PC-9 (cell line): ENCODE measurements at regions not wholly inside any gene's neighbourhood (a gene's known extent, or its start where the extent isn't known, plus 50 kb on each side); places are given as distances from the start of the nearest gene placed in this dataset.
A peak's percentile ranks its signal among the peaks of the same experiment; 100 is the strongest.

ENCODE experiments used
- BruUV-seq: library from RNA; stranded (reverse); fragments of 400-500 nt; replicated peaks from 2 replicates; lab custom pipeline; 2021; lab: Mats Ljungman, UMichigan
- CTCF ChIA-PET: fragments of 300-600 bp; sonication (Branson Sonifier 250); formaldehyde crosslinking; loops from one replicate; lab custom pipeline; 2022; ENCODE audit warnings: antibody characterized with exemption; lab: Charles Lee
- POLR2A ChIA-PET: fragments of 300-600 bp; sonication (Branson Sonifier 250); formaldehyde crosslinking; loops from one replicate; lab custom pipeline; 2022; ENCODE audit warnings: antibody characterized with exemption; ENCODE audit not compliant: unreplicated experiment; lab: Charles Lee
- DNase-seq, 2 experiments: peaks; one replicate each; pipeline versions ENCODE4 v3.0.0 to v3.0.0-alpha.2; 2015 to 2022; ENCODE audit warnings: mixed read lengths in 1 of 2
- H2AFZ ChIP-seq: fragments of 200-600 bp; sonication (generic); 2 replicates; pipeline ENCODE4 v1.8.1; 2017; ENCODE audit warnings: antibody characterized with exemption
- H3F3A ChIP-seq: fragments of 200-600 bp; sonication (generic); 2 replicates; pipeline ENCODE4 v1.8.1; 2017; ENCODE audit warnings: antibody characterized with exemption, mild to moderate bottlenecking, low read depth; ENCODE audit not compliant: insufficient read depth
- H3K27ac ChIP-seq: fragments of 200-600 bp; sonication (generic); 2 replicates; pipeline ENCODE4 v1.6.1; 2016; ENCODE audit warnings: mixed run types
- H3K27me3 ChIP-seq: fragments of 200-600 bp; sonication (generic); 2 replicates; pipeline ENCODE4 v1.6.1; 2016; ENCODE audit warnings: low read depth, mixed run types; ENCODE audit not compliant: insufficient read depth
- H3K36me3 ChIP-seq: fragments of 200-600 bp; sonication (generic); 2 replicates; pipeline ENCODE4 v1.6.1; 2016; ENCODE audit warnings: low read depth, mixed run types
- H3K4me1 ChIP-seq: fragments of 200-600 bp; sonication (generic); replicated peaks from 2 replicates; pipeline ENCODE4 v1.6.1; 2016; ENCODE audit warnings: mixed run types; ENCODE audit not compliant: insufficient read depth
- H3K4me2 ChIP-seq: fragments of 200-600 bp; sonication (generic); 2 replicates; pipeline ENCODE4 v1.6.1; 2017; ENCODE audit warnings: mixed run types
- H3K4me3 ChIP-seq: fragments of 200-600 bp; sonication (generic); 2 replicates; pipeline ENCODE4 v1.6.1; 2016; ENCODE audit warnings: mixed run types
- H3K79me2 ChIP-seq: fragments of 200-600 bp; sonication (generic); 2 replicates; pipeline ENCODE4 v1.6.1; 2017; ENCODE audit warnings: low read depth, mixed run types
- H3K9me2 ChIP-seq: fragments of 200-600 bp; sonication (generic); 2 replicates; pipeline ENCODE4 v1.8.1; 2017; ENCODE audit warnings: mild to moderate bottlenecking; ENCODE audit not compliant: insufficient read depth
- H3K9me3 ChIP-seq: fragments of 200-600 bp; sonication (generic); 2 replicates; pipeline ENCODE4 v1.8.1; 2016; ENCODE audit warnings: low read depth; ENCODE audit not compliant: insufficient read depth
- H4K20me1 ChIP-seq: fragments of 200-600 bp; sonication (generic); 2 replicates; pipeline ENCODE4 v1.8.1; 2017; ENCODE audit not compliant: insufficient read depth
- EZH2 ChIP-seq: fragments of 200-600 bp; sonication (generic); IDR thresholded peaks from 2 replicates; pipeline ENCODE4 v1.8.0; 2017; ENCODE audit warnings: antibody characterized with exemption, low read depth
- intact Hi-C: fragments of 100-400 bp; cut with micrococcal nuclease; formaldehyde crosslinking; loops from one replicate; pipeline ENCODE4 v1.10.0; 2022; ENCODE audit not compliant: unreplicated experiment
- TF ChIP-seq, protein P1 (sequence below): fragments of 200-600 bp; sonication (generic); conservative IDR thresholded peaks from 2 replicates; pipeline ENCODE4 v1.6.1; 2017; ENCODE audit warnings: mixed run types, antibody characterized with exemption, mild to moderate bottlenecking, moderate library complexity

DNA sequence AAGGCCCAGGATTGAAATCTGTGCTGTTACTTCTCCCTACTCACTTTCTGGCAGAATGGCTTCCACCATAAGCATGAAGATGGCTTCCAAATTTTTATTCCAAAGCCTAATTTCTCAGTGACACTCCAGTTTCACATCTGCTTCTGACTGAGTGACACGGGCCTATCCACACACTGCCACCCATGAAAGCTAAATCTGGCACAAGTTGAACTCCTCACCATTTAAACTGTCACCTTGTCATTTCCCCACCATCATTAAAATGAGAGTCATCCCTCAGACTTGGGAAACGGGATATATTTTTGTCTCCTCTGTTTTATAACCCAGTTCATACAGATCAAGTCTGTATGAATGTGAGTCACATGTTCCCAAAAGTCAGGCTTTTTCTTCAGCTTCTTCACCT, 77.1 kb downstream of the MGST1 start:
- TF ChIP-seq, protein P1, sequence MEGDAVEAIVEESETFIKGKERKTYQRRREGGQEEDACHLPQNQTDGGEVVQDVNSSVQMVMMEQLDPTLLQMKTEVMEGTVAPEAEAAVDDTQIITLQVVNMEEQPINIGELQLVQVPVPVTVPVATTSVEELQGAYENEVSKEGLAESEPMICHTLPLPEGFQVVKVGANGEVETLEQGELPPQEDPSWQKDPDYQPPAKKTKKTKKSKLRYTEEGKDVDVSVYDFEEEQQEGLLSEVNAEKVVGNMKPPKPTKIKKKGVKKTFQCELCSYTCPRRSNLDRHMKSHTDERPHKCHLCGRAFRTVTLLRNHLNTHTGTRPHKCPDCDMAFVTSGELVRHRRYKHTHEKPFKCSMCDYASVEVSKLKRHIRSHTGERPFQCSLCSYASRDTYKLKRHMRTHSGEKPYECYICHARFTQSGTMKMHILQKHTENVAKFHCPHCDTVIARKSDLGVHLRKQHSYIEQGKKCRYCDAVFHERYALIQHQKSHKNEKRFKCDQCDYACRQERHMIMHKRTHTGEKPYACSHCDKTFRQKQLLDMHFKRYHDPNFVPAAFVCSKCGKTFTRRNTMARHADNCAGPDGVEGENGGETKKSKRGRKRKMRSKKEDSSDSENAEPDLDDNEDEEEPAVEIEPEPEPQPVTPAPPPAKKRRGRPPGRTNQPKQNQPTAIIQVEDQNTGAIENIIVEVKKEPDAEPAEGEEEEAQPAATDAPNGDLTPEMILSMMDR, result no peak
- no peak for TF ChIP-seq EZH2
- Histone ChIP-seq H3F3A (no peaks in the 10 kb centered on the region), H3K9me2 (no peaks in the 10 kb centered on the region), H3K27ac (no peak overlapping the region), H3K4me3 (no peak overlapping the region), H3K27me3 (no peaks in the 10 kb centered on the region), H3K4me1 (no peaks in the 10 kb centered on the region), H3K9me3 (no peaks in the 10 kb centered on the region), H3K4me2 (no peak overlapping the region), H2AFZ (no peak overlapping the region), H4K20me1 (no peaks in the 10 kb centered on the region), H3K36me3 (no peaks in the 10 kb centered on the region), H3K79me2 (no peaks in the 10 kb centered on the region)
- ChIA-PET POLR2A (no interaction called here), CTCF (no interaction called here)
- BruUV-seq, result no TSS peak
- no peak for DNase-seq
- intact Hi-C loops, result no loop called here

DNA sequence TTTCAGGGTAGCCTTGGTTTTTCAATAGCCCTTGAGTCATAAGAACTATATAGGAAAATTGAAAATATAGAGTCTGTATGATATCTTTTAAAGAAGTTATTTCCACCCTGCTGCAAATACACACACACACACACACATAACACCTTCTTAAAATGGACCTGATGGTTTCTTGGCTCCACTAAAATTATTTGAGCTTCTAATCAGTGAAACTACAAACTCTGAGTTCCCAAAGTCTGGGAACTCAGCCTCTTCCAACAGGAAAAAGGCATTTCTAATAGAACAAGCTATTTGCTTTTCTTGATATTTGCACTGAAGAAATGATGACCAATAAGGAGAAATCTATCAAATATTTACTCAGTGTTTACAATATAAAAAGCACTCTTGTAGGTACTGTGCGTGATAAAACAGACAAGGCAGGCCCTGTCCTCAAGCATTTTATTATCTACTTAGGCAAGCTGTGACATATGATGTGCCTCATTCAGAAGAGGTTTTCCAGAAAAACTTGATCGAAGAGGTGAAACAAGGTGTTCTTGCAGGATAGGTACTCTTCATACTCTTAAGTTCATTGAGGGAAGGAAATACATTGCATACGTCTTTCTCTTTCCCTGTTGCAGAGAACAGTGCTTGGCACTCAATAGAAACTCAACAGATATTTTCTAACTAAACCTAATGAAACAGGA, 88.6 kb downstream of the MGST1 start:
- intact Hi-C loops, result no loop called here
- Histone ChIP-seq H3K79me2 (no peaks in the 10 kb centered on the region), H3K9me2 (no peaks in the 10 kb centered on the region; the same call in 1 of the 2 replicates), H3K4me1 (peaks cover 7% of the 10 kb centered on the region; the same call in 1 of the 2 replicates), H3K4me2 (no peak overlapping the region), H3K9me3 (no peaks in the 10 kb centered on the region), H3K4me3 (no peak overlapping the region), H3F3A (no peaks in the 10 kb centered on the region), H3K27me3 (no peaks in the 10 kb centered on the region), H4K20me1 (no peaks in the 10 kb centered on the region), H3K36me3 (no peaks in the 10 kb centered on the region), H2AFZ (no peak overlapping the region), H3K27ac (no peak overlapping the region)
- TF ChIP-seq, protein P1, result no peak
- no peak for TF ChIP-seq EZH2
- BruUV-seq, result no TSS peak
- ChIA-PET CTCF (no interaction called here), POLR2A (no interaction called here)
- DNase-seq, result no peak

DNA sequence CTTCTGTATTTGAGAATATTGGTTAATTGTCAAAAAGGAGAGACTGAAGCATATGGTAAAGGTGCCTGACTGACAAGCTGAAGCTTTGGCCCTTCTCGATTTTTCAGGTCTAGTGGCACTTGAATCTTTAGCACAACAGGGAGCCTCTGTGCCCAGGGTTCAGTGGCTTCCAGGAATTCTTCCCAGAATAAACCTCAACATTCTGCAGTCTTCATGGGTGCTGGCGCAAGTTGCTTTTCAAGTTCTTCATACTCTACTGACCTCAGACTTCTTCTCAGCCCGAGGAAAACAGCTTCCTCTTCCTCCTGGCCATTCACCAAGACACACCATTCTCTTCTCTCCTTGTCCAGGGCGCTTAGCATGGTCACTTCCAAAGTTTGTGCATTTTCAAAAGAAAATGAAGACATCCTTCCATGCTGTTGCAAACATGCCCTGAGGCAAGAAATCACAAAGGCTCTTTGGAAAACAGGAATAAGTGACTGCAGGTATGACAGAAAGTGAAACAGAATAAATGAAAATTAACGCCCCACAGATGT, 89.9 kb downstream of the MGST1 start:
- H3F3A ChIP-seq, result no peaks in the 10 kb centered on the region
- H3K79me2 ChIP-seq, result no peaks in the 10 kb centered on the region
- intact Hi-C loops, result loop anchor here (1.0 kb wide), 1 partner anchor 87 kb away; no protein-coding TSS in a partner anchor
- no peaks in the 10 kb centered on the region for H3K9me3 ChIP-seq
- H3K4me3 ChIP-seq, result no peak overlapping the region
- no peak overlapping the region for H2AFZ ChIP-seq
- no peak overlapping the region for H3K4me2 ChIP-seq
- peaks cover 7% of the 10 kb centered on the region; the same call in 1 of the 2 replicates for H3K4me1 ChIP-seq
- H3K27me3 ChIP-seq, result no peaks in the 10 kb centered on the region
- TF ChIP-seq EZH2, result no peak
- TF ChIP-seq, protein P1, result no peak
- H4K20me1 ChIP-seq, result no peaks in the 10 kb centered on the region
- POLR2A ChIA-PET, result interaction anchor here (0.5 kb wide), 1 partner anchor 91 kb away, joined by 4 read pairs; no protein-coding TSS in a partner anchor
- H3K27ac ChIP-seq, result no peak overlapping the region
- H3K9me2 ChIP-seq, result no peaks in the 10 kb centered on the region; the same call in 1 of the 2 replicates
- peak; percentile 36 to 42 for DNase-seq
- H3K36me3 ChIP-seq, result no peaks in the 10 kb centered on the region
- CTCF ChIA-PET, result no interaction called here
- no TSS peak for BruUV-seq
